ENCODE measurements at regions not wholly inside any gene's neighbourhood (a gene's known extent, or its start where the extent isn't known, plus 50 kb on each side); places are given as distances from the start of the nearest gene placed in this dataset.

- intact Hi-C loops (cut with micrococcal nuclease; ENCODE audit: unreplicated experiment) (loop anchor here (10.0 kb wide), 1 partner anchor 1015 kb away; no protein-coding TSS in a partner anchor), in situ Hi-C loops (cut with MboI) (no loop called here)
- no peak overlapping the region for H3K4me2 ChIP-seq (ENCODE audit: control insufficient read depth, insufficient read depth)
- DNase-seq (ENCODE audit: low read depth, low spot score) (no peak), ATAC-seq (no peak), FAIRE-seq (no peak)
- POLR2A ChIA-PET = no interaction called here
- H3K9me3 ChIP-seq (replicated peaks; ENCODE audit: control insufficient read depth, insufficient read depth, low read length) = no peaks in the 10 kb centered on the region
- no peak overlapping the region for H2AFZ ChIP-seq (ENCODE audit: control insufficient read depth, low read depth, low read length)
- RAD21 ChIA-PET (ENCODE audit: unreplicated experiment) = no interaction called here
- BruUV-seq (replicated peaks) = no TSS peak
- no peak overlapping the region for H3K9ac ChIP-seq (ENCODE audit: control insufficient read depth, insufficient read depth, low read length)
- no peaks in the 10 kb centered on the region for H3K36me3 ChIP-seq (ENCODE audit: control insufficient read depth in 2 of 2, insufficient read depth in 2 of 2, low read length in 1 of 2)
- CTCF ChIA-PET = interaction anchor here (0.7 kb wide), 1 partner anchor 68 kb away, joined by 6 read pairs; no protein-coding TSS in a partner anchor
- H3K4me1 ChIP-seq (ENCODE audit: control insufficient read depth, insufficient read depth, low read length) = no peaks in the 10 kb centered on the region
- no peaks in the 10 kb centered on the region for H4K20me1 ChIP-seq (ENCODE audit: control insufficient read depth, insufficient read depth)
- WGBS (ENCODE audit: insufficient coverage, insufficient replicate concordance, low lambda C conversion rate, missing lambda C conversion rate) = 95% methylated on average over 2 of the region's 2 CpGs
- no peak overlapping the region for H3K27ac ChIP-seq (ENCODE audit: control insufficient read depth, insufficient read depth)
- H3K79me2 ChIP-seq (ENCODE audit: control insufficient read depth, insufficient read depth, low read length) = no peaks in the 10 kb centered on the region
- SMC1A ChIA-PET (ENCODE audit: uncharacterized antibody, unreplicated experiment) = interaction anchor here (0.7 kb wide), 1 partner anchor 11 kb away, joined by 3 read pairs; no protein-coding TSS in a partner anchor
- no peak overlapping the region for H3K4me3 ChIP-seq
- no peaks in the 10 kb centered on the region for H3K27me3 ChIP-seq (replicated peaks in 1 of 2; ENCODE audit: control insufficient read depth in 2 of 2, insufficient read depth in 2 of 2, low read length in 1 of 2)
- TF ChIP-seq E2F8 (IDR thresholded peaks at IDR 0.05; ENCODE audit: low read depth, partially characterized antibody) (no peak), ZNF592 (IDR thresholded peaks at IDR 0.05) (no peak), NKRF (conservative IDR thresholded peaks at IDR 0.05) (no peak), TARDBP (IDR thresholded peaks at IDR 0.05; ENCODE audit: borderline replicate concordance) (no peak), RFX5 (IDR thresholded peaks at IDR 0.05; ENCODE audit: low read depth, low read length) (no peak), NRF1 (conservative IDR thresholded peaks at IDR 0.05; ENCODE audit: low read depth, low read length) (no peak), HDGF (IDR thresholded peaks at IDR 0.05) (no peak), WRNIP1 (IDR thresholded peaks at IDR 0.05; ENCODE audit: borderline replicate concordance, low read depth, low read length) (no peak), PRDM15 (CRISPR knock-in tag; IDR thresholded peaks at IDR 0.05) (no peak)
Measured at GRCh38 chr5:108459769-108460168, 77.9 kb upstream of the FBXL17 start.

Data from GM12878 (cell line).